GM21737 (cell line): ENCODE measurements at regions not wholly inside any gene's neighbourhood (a gene's known extent, or its start where the extent isn't known, plus 50 kb on each side); places are given as distances from the start of the nearest gene placed in this dataset.
"Not testable (repeated sequence)": the region's sequence is repeated elsewhere in the genome, so short reads cannot be mapped to it uniquely, and the experiment has no call there.

Source experiments
- ATAC-seq: cut with Tn5 transposase; IDR thresholded peaks from one replicate; pipeline ENCODE4 v1.9.1; 2021; ENCODE audit warnings: mild to moderate bottlenecking, moderate library complexity; ENCODE audit not compliant: unreplicated experiment

GRCh38 chr9:39663020-39663419 lies 307.6 kb downstream of the SPATA31A1 start:
- not testable (repeated sequence) for ATAC-seq

- ATAC-seq, result peak; percentile 71
Observed at GRCh38 chr9:39663713-39664112, 308.2 kb downstream of the SPATA31A1 start.

DNA sequence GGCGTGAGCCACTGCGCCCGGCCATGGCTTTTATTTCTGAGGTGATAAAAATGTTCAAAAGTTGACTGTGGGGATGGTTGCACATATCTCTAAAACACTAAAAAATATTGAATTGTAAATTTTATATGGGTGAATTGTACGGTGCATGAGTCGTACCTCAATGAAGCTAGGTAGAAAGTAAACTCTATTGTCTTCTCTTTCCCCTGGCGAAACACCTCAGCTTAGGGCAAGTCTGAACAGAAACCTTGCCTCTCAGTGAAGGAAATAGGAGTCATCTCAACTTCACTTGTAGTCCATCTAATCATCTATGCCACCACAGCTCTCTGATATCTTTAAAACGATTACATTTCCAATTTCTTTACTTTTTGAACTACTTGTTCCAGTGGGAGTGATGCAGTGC lies 309.6 kb downstream of the SPATA31A1 start:
- ATAC-seq, result not testable (repeated sequence)

DNA sequence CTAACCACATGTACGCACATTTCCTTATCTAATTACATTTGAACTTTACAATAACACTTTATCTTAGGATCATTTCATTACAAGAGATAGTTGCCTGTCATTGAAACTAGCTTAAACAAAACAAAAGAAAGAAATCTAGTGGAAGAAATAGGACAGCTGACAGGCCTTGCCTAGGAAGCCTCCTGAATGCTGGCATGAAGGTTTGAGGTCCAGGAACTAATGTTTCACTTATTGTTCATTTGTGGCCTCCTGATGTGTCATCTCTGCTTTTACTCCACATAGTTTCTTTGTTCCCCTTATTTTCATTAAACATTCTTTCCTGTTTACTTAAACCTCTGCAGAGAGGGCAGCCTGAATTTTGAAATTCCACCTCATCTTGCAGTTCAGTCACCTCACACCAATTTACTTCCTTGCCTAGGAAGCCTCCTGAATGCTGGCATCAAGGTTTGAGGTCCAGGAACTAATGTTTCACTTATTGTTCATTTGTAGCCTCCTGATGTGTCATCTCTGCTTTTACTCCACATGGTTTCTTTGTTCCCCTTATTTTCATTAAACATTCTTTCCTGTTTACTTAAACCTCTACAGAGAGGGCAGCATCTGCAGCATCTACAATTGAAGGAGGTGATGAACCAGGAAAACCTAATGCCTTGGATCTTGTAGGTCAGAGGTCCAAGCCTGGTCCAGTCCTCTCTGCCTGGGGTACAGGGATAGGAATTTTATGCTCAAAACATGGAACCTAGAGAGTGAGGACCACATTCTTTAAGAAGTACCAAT lies 319.2 kb downstream of the SPATA31A1 start:
- not testable (repeated sequence) for ATAC-seq

DNA sequence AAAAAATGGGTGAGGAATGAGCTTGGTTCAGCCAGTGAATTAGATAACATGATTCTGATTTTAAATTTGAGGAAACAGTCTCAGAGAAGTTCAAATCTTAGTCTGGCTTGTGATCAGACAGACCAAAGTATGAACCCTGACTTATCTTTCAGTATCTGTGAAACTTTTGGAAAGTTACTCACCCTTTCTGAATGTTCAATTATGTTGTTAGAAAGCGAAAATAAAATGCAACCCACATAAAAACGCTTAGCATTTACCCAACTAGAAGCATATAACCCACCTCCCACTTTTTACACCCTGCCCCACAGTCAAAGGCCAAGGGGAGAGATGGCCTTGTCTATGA lies 319.7 kb downstream of the SPATA31A1 start:
- not testable (repeated sequence) for ATAC-seq

DNA sequence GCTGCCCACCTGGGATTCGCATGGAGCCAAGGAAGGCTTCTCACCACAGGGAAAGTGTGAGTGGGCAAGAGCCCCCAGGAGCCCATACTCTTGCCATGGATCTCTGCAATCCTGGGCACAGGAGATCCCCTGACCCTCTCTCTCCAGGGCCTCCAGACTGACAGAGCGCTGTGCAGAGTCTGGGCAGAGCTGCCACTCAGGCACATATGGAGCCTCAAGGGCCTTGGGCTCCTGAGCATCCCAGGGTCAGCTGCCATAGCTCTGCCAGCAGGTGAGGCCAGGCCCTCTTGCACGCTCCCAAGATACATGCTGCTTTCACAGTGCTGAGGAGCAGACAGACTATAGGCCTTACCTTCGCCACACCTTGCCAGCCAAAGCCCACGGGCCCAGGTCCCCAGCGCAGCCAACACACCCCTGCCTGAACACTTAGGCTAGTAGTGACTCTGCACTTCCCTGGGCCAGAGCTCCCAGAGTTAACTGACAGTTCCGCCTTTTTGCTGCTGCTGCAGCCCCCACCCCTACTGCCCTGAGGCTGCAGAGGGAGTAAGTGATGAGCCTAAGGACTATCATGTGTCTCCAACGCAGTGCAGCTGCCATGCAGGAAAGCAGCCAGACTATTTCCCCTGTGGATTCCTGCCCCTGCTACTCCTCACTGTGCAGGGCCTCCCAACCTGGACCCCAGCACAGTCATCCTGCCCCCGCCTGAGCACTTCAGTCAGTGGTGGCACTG lies 323.2 kb downstream of the SPATA31A1 start:
- ATAC-seq, result not testable (repeated sequence)

DNA sequence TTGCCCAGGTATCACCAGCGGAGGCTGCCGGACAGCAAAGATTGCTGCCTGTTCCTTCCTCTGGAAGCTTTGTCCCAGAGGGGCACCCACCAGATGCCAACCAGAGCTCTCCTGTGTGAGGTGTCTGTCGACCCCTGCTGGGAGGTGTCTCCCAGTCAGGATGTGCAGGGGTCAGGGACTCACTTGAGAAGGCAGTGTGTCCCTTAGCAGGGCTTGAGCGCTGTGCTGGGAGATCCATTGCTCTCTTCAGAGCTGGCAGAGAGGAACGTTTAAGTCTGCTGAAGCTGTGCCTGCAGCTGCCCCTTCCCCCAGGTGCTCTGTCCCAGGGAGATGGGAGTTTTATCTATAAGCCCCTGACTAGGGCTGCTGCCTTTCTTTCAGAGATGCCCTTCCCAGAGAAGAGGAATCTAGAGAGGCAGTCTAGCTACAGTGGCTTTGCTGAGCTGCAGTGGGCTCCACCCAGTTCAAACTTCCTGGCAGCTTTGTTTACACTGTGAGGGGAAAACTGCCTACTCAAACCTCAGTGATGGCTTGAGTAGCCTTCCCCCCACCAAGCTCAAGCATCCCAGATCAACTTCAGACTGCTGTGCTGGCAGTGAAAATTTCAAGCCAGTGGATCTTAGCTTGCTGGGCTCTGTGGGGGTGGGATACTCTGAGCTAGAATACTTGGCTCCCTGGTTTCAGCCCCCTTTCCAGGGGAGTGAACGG lies 325.4 kb downstream of the SPATA31A1 start:
- ATAC-seq, result not testable (repeated sequence)

GRCh38 chr9:39728862-39729261 lies 373.4 kb downstream of the SPATA31A1 start:
- not testable (repeated sequence) for ATAC-seq

DNA sequence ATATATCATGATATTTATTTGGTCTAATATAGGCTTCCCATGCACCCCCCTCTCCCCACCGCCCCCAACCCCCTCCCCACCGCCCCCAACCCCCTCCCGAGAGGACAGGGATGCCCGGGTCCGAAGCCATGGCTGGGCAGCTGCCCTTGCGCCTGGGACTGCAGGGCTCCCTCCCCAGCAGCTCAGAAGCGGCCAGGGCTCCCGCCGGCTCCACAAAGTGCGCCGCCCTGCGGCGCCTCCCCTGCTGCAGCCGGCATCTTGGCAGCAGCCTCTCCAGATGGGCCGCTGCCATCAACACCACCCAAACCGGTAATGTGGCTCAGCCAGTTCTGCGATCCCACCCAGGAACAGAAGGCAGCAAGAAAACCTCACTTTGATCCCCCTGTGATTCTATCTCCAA lies 389.4 kb downstream of the SPATA31A1 start:
- ATAC-seq, result not testable (repeated sequence)

- not testable (repeated sequence) for ATAC-seq
Observed at GRCh38 chr9:39775570-39775969, 420.1 kb downstream of the SPATA31A1 start.

DNA sequence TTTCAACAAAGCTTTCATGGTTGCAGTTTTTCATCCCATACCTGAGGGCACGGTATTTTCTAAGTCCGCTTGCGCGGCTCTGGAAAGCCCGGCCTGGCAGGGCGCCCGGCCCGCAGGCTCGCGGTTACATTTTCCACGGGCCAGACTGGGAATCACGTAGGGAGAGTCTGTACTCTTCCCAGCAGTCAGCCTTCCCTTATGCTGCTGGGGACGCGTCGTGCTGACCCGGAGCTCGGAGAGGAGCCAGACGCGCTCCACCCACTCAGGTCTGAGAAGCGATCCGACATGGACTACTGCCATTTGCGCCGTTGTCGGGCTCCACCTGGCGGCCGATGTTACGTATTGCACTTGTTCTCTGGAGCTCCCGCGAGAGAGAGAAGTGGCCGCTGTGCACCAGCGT lies 435.9 kb downstream of the SPATA31A1 start:
- peak; percentile 99 for ATAC-seq

DNA sequence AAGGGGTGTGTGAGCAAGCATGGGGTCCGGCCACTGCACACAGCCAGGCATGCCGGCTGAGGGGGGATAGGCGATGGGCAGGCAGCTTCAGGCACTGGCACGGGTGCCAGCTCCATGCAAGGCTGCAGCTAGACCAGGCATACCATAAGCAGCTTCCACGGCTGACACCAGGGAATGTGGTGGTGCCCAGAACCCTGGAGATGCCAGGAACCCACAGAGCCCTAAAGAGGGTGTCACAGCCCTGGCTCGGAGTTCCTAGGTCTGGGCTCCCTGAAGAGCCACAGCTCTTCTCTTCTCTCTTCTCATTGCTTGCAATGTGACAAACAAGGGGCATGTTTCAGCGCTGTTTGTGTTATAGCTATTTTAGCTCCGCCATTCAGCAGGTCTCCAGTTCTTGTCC lies 442.5 kb downstream of the SPATA31A1 start:
- ATAC-seq, result not testable (repeated sequence)

DNA sequence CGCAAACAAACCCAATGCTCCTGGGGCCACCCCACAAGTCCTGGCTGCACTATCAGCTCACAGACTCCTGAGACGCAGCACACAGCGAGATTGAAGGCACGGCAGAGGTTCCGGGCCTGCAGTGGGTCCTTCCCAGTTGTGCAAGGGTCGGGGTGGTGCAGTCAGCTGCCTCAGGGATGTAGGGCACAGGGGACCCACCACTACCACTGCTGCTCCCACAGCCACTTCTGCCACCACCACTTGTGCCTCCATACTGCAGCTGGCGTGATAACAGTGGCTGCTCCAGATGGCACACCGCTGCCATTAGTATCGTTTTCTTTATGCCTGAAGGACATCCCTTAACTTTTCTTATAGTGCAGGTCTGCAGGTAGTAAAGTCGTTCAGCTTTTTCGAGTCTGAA lies 443.8 kb downstream of the SPATA31A1 start:
- ATAC-seq, result not testable (repeated sequence)

DNA sequence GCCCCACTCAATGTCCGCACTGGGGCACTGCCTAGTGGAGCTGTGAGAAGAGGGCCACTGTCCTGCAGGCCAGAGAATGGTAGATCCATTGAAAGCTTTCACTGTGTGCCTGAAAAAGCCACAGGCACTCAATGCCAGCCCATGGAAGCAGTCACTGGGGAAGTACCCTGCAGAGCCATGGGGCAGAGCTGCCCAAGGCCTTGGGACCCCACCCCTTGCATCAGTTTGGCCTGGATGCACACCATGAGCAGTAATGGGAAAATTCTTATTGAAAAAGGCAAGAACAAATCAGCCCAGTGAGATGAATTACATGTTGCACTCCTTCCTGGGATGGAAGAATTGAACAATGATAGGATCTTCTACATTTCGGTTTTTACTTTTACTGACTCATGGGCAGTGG lies 447.1 kb downstream of the SPATA31A1 start:
- ATAC-seq, result not testable (repeated sequence)

DNA sequence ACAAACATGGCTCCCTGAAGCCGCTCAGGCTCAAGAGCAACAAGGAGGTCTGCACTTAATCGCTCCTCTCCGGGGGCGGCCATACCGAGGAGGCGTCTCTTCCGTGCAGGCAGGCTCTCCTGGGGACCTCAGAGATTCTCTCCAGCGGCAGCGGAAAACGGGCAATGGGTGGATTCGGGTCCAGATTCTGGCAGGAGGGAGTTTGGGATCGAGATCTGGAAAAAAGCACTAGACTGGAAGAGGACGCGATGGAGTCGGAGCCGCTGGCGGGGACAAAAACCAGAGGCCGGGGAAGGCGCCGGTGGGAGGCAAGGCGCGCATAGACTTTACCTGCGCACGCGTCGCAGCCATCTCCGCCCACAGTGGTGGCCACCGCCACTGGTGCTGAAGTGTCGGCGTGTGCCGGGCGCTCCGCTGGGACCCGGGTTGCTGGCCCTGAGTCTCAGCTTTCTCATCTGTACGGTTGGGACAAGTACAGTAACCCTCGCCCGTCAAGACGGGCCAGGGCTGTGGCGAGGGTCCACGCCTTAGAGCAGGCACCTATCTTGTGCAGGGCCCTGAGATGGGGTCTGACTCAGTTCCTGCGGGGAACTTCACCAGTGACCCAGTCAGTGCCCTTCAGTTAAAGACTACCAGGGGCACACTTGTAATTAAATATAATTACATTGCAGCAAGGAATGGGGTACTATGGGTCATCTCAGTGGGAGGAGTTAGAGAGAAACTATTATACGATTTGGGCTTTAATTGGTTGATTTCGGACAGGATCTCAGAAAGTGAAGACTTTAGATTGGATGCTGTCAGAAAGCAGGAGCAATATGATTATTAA lies 454.1 kb downstream of the SPATA31A1 start:
- peak; percentile 94 for ATAC-seq

DNA sequence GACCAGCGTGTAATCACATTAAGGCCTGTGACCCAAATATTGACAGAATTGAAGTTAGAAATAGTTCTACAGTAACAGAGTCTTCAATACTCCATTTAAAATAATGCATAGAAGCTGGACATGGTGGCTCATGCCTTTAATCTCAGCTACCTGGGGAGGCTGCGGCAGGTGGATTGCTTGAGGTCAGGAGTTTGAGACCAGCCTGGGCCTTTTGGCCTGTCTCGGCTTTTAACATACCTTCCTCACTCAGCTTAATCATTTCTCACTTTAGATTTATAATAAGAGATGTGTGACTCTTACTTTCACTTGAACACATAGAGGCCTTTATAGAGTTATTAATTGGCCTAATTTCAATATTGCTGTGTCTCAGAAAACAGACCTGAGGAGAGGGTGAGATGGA lies 454.9 kb downstream of the SPATA31A1 start:
- ATAC-seq, result not testable (repeated sequence)

DNA sequence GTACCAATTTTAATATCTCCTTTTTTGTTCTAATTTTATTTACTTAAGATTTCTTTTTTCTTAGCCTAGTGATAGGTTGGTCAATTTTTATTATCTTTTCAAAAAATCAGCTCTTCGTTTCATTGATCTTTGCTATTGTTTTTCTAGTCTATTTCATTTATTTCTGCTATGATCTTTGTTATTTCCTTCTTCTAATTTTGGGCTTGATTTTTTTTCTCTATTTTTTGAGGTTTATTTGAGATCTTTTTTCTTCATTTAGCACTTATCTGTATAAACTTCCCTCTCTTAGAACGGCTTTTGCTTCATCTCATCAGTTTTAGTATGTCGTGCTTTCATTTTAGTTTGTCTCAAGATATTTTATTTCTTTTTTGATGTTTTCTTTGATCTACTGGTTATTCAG lies 456.1 kb downstream of the SPATA31A1 start:
- ATAC-seq, result not testable (repeated sequence)

- not testable (repeated sequence) for ATAC-seq
Observed at GRCh38 chr9:39828457-39828856, 473.0 kb downstream of the SPATA31A1 start.
